Neuronal stem cell (in vitro differentiated cells): ENCODE measurements at regions not wholly inside any gene's neighbourhood (a gene's known extent, or its start where the extent isn't known, plus 50 kb on each side); places are given as distances from the start of the nearest gene placed in this dataset.

Source experiments
- DNase-seq: peaks from one replicate; pipeline ENCODE4 v3.0.0-alpha.2; 2013; ENCODE audit warnings: low spot score
- H2AFZ ChIP-seq: one replicate; pipeline ENCODE4 v1.6.1; 2013; ENCODE audit warnings: mild to moderate bottlenecking, low read length, inconsistent platforms
- H2AK5ac ChIP-seq: 2 replicates; pipeline ENCODE4 v1.6.1; 2013; ENCODE audit warnings: low read depth, mild to moderate bottlenecking, inconsistent platforms, low read length, moderate library complexity, mixed read lengths
- H2BK120ac ChIP-seq: 2 replicates; pipeline ENCODE4 v1.6.1; 2013; ENCODE audit warnings: low read depth, mild to moderate bottlenecking, inconsistent platforms, low read length, moderate library complexity, mixed read lengths
- H2BK12ac ChIP-seq: one replicate; pipeline ENCODE4 v1.6.1; 2013; ENCODE audit warnings: low read length, inconsistent platforms
- H2BK15ac ChIP-seq: 2 replicates; pipeline ENCODE4 v1.6.1; 2013; ENCODE audit warnings: mild to moderate bottlenecking, low read length, inconsistent platforms, mixed read lengths
- H2BK5ac ChIP-seq: one replicate; pipeline ENCODE4 v1.6.1; 2013; ENCODE audit warnings: inconsistent platforms, mild to moderate bottlenecking, low read length, moderate library complexity
- H3K14ac ChIP-seq: one replicate; pipeline ENCODE4 v1.6.1; 2013; ENCODE audit warnings: low read length, inconsistent platforms
- H3K18ac ChIP-seq: 2 replicates; pipeline ENCODE4 v1.6.1; 2013; ENCODE audit warnings: low read length, inconsistent platforms
- H3K23ac ChIP-seq: 2 replicates; pipeline ENCODE4 v1.6.1; 2013; ENCODE audit warnings: low read depth, mild to moderate bottlenecking, mixed read lengths, low read length, inconsistent platforms; ENCODE audit not compliant: poor library complexity
- H3K27ac ChIP-seq: replicated peaks from 3 replicates; pipeline ENCODE4 v1.5.1; 2013; ENCODE audit warnings: low read length, inconsistent platforms
- H3K27me3 ChIP-seq, 3 experiments: 2 replicates each; pipeline ENCODE4 v1.6.1; 2013; ENCODE audit warnings: low read length in 3 of 3, mild to moderate bottlenecking in 2 of 3, inconsistent platforms in 1 of 3, low read depth in 1 of 3, mixed read lengths in 1 of 3, moderate library complexity in 1 of 3; ENCODE audit not compliant: control insufficient read depth in 3 of 3, insufficient read depth in 3 of 3
- H3K36me3 ChIP-seq, 2 donors: replicated peaks in 1 of 2; 2 replicates each; pipeline ENCODE4 v1.6.1; 2013; ENCODE audit warnings: low read length in 2 of 2; ENCODE audit not compliant: control insufficient read depth in 2 of 2, insufficient read depth in 2 of 2
- H3K4ac ChIP-seq: 2 replicates; pipeline ENCODE4 v1.6.1; 2013; ENCODE audit warnings: inconsistent platforms, mild to moderate bottlenecking, low read length, moderate library complexity
- H3K4me1 ChIP-seq, 2 donors: 1 replicate in 1 of 2; 2 replicates in 1 of 2; pipeline ENCODE4 v1.6.1; 2013; ENCODE audit warnings: low read length in 2 of 2, low read depth in 1 of 2; ENCODE audit not compliant: control insufficient read depth in 2 of 2, insufficient read depth in 1 of 2
- H3K4me2 ChIP-seq: one replicate; pipeline ENCODE4 v1.6.1; 2013; ENCODE audit warnings: mild to moderate bottlenecking, low read length, inconsistent platforms; ENCODE audit not compliant: insufficient read depth, poor library complexity, severe bottlenecking
- H3K4me3 ChIP-seq, 2 donors: 2 replicates each; pipeline ENCODE4 v1.5.1; 2013; ENCODE audit warnings: low read length in 2 of 2, mild to moderate bottlenecking in 2 of 2, inconsistent platforms in 1 of 2, moderate library complexity in 1 of 2
- H3K79me1 ChIP-seq: one replicate; pipeline ENCODE4 v1.6.1; 2013; ENCODE audit warnings: low read depth, mild to moderate bottlenecking, inconsistent platforms, low read length, moderate library complexity
- H3K9ac ChIP-seq: one replicate; pipeline ENCODE4 v1.6.1; 2013; ENCODE audit warnings: mild to moderate bottlenecking, low read depth, low read length, inconsistent platforms; ENCODE audit not compliant: poor library complexity
- H3K9me3 ChIP-seq, 2 donors: replicated peaks in 1 of 2; 2 replicates each; pipeline versions ENCODE3 to v1.6.1; 2013; ENCODE audit warnings: low read length in 2 of 2, mild to moderate bottlenecking in 2 of 2, inconsistent platforms in 1 of 2, low read depth in 1 of 2, mixed read lengths in 1 of 2, moderate library complexity in 1 of 2; ENCODE audit not compliant: control insufficient read depth in 2 of 2, insufficient read depth in 1 of 2
- H4K8ac ChIP-seq: one replicate; pipeline ENCODE4 v1.6.1; 2013; ENCODE audit warnings: low read depth, mild to moderate bottlenecking, inconsistent platforms, low read length, moderate library complexity
- H4K91ac ChIP-seq: one replicate; pipeline ENCODE4 v1.6.1; 2013; ENCODE audit warnings: low read length, low read depth, mild to moderate bottlenecking, inconsistent platforms; ENCODE audit not compliant: poor library complexity
- WGBS, 2 donors: extraction: QIAGEN DNeasy Blood & Tissue Kit; methylation state at CpG; one replicate each; pipeline ENCODE4 v1.1.7; 2013; ENCODE audit warnings: missing lambda C conversion rate in 2 of 2, mixed read lengths in 1 of 2; ENCODE audit not compliant: insufficient read length in 2 of 2, insufficient replicate concordance in 1 of 2; ENCODE audit errors: extremely low coverage in 2 of 2; 5-methylcytosine and 5-hydroxymethylcytosine counted together

DNA sequence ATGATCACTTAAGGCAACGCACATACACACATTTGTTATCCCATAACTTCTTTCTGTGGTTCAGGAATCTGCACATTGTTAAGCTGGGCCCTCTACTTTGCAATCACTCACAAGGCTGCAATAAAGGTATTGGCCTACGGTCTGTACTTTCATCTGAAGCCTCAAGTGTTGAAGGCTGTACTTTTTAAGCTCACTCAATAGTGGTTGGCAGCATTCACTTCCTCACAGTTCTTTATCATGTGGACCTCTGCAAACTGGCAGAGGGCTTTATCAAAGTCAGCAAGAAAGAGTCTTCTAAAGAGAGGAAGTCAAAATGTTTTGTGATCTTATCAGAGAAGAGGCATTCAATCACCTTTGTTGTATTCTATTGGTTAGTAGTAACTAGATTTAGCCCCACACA lies 301.4 kb upstream of the EPHA5 start:
- Histone ChIP-seq H3K23ac (no peak overlapping the region), H3K4me3 (no peak overlapping the region), H3K14ac (no peak overlapping the region), H3K27ac (no peak overlapping the region), H2BK12ac (no peak overlapping the region), H3K36me3 (no peaks in the 10 kb centered on the region), H2AK5ac (no peak overlapping the region), H3K4me1 (peaks cover 0 to 2% of the 10 kb centered on the region in 2 donors), H4K8ac (no peak overlapping the region), H3K27me3 (no peaks in the 10 kb centered on the region), H3K9ac (no peak overlapping the region), H3K9me3 (no peaks in the 10 kb centered on the region), H2BK15ac (no peak overlapping the region), H3K18ac (no peak overlapping the region), H3K79me1 (no peaks in the 10 kb centered on the region), H2AFZ (peak overlapping the region; percentile 37), H2BK5ac (no peak overlapping the region), H3K4ac (no peak overlapping the region), H2BK120ac (no peak overlapping the region), H3K4me2 (no peak overlapping the region), H4K91ac (no peak overlapping the region)
- DNase-seq: no peak
- no CpG with 5 or more reads among the region's 2 CpGs for WGBS, 2 donors

GRCh38 chr4:65968831-65969558 lies 298.7 kb upstream of the EPHA5 start:
- no peak overlapping the region for H2BK120ac ChIP-seq
- H3K18ac ChIP-seq: no peak overlapping the region
- H2AFZ ChIP-seq: peak overlapping the region; percentile 43
- H3K4ac ChIP-seq: no peak overlapping the region
- H3K4me3 ChIP-seq: no peak overlapping the region
- no peaks in the 10 kb centered on the region for H3K27me3 ChIP-seq
- H3K4me2 ChIP-seq: no peak overlapping the region
- no peak overlapping the region for H2BK12ac ChIP-seq
- no peak overlapping the region for H4K91ac ChIP-seq
- no peak overlapping the region for H2BK15ac ChIP-seq
- no peak for DNase-seq
- no peak overlapping the region for H3K9ac ChIP-seq
- no peak overlapping the region for H2BK5ac ChIP-seq
- no peaks in the 10 kb centered on the region for H3K9me3 ChIP-seq
- no peaks in the 10 kb centered on the region for H3K36me3 ChIP-seq
- no peak overlapping the region for H2AK5ac ChIP-seq
- no peaks in the 10 kb centered on the region for H3K79me1 ChIP-seq
- H3K23ac ChIP-seq: no peak overlapping the region
- H4K8ac ChIP-seq: no peak overlapping the region
- H3K4me1 ChIP-seq: peaks cover 0 to 2% of the 10 kb centered on the region in 2 donors
- no peak overlapping the region for H3K27ac ChIP-seq
- WGBS, 2 donors: no CpG with 5 or more reads among the region's 7 CpGs
- no peak overlapping the region for H3K14ac ChIP-seq

DNA sequence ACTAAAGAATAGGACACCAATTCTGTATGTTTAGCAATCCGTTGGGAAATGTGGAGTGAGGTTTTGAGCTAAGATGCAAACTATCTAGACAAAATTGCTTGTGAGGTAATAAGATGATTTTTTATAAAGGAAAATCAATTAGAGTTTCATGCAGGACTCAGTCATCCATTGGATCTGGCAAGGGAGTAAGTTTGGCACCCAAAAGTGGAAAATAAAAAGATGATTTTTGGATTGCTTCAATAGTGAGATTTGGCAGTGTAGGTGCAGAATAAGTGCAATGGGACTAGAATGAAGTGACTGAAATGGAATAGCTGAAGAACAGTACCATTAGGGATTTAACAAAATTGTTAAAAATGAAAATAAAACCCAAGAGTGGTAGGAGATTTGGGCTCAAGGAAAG lies 290.5 kb upstream of the EPHA5 start:
- Histone ChIP-seq H3K4ac (no peak overlapping the region), H4K91ac (no peak overlapping the region), H3K14ac (no peak overlapping the region), H3K27me3 (no peaks in the 10 kb centered on the region), H2BK120ac (no peak overlapping the region), H3K4me2 (no peak overlapping the region), H3K27ac (no peak overlapping the region), H3K36me3 (no peaks in the 10 kb centered on the region), H3K4me3 (no peak overlapping the region), H2AFZ (no peak overlapping the region), H3K4me1 (peaks cover 0 to 4% of the 10 kb centered on the region in 2 donors), H3K23ac (no peak overlapping the region), H2BK12ac (no peak overlapping the region), H2AK5ac (no peak overlapping the region), H3K9ac (no peak overlapping the region), H3K79me1 (no peaks in the 10 kb centered on the region), H4K8ac (no peak overlapping the region), H3K18ac (no peak overlapping the region), H2BK5ac (no peak overlapping the region), H2BK15ac (no peak overlapping the region), H3K9me3 (no peaks in the 10 kb centered on the region)
- no CpG with 5 or more reads among the region's 1 CpG for WGBS, 2 donors
- no peak for DNase-seq

GRCh38 chr4:65954416-65954815 lies 284.1 kb upstream of the EPHA5 start:
- Histone ChIP-seq H3K27me3 (no peaks in the 10 kb centered on the region), H2BK120ac (no peak overlapping the region), H3K9me3 (no peaks in the 10 kb centered on the region), H3K18ac (no peak overlapping the region), H4K91ac (no peak overlapping the region), H2BK15ac (no peak overlapping the region), H3K36me3 (no peaks in the 10 kb centered on the region), H3K4me3 (no peak overlapping the region), H3K4me2 (no peak overlapping the region), H4K8ac (no peak overlapping the region), H2BK5ac (no peak overlapping the region), H3K9ac (no peak overlapping the region), H2AFZ (no peak overlapping the region), H3K4me1 (peaks cover 0 to 2% of the 10 kb centered on the region in 2 donors), H3K4ac (no peak overlapping the region), H2AK5ac (no peak overlapping the region), H3K79me1 (no peaks in the 10 kb centered on the region), H3K23ac (no peak overlapping the region), H2BK12ac (no peak overlapping the region), H3K27ac (no peak overlapping the region), H3K14ac (no peak overlapping the region)
- no CpG with 5 or more reads among the region's 1 CpG for WGBS, 2 donors
- no peak for DNase-seq
